ENCODE measurements at regions not wholly inside any gene's neighbourhood (a gene's known extent, or its start where the extent isn't known, plus 50 kb on each side); places are given as distances from the start of the nearest gene placed in this dataset.

DNA sequence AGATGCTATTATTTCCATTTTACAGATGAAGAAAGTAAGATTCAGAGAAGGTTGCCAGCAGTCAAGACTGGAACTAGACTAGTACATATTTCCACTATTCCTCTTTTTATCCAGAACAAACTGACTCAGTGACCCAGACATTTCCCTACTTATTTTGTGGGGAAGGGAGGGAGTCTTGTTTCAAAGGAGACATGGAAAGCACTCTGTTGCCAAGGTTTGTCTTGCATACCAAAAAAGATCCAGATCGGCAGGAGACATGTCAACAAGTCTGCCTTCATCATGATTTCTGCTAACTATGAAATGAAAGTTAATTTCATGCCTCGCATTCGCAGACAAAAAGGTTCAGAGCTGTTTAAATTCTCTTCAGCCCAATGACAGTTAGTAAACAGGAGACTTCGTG lies 328.3 kb downstream of the DHX15 start:
- no peak for TF ChIP-seq POLR2AphosphoS5 (IDR thresholded peaks at IDR 0.05)
- TF ChIP-seq, protein P1, sequence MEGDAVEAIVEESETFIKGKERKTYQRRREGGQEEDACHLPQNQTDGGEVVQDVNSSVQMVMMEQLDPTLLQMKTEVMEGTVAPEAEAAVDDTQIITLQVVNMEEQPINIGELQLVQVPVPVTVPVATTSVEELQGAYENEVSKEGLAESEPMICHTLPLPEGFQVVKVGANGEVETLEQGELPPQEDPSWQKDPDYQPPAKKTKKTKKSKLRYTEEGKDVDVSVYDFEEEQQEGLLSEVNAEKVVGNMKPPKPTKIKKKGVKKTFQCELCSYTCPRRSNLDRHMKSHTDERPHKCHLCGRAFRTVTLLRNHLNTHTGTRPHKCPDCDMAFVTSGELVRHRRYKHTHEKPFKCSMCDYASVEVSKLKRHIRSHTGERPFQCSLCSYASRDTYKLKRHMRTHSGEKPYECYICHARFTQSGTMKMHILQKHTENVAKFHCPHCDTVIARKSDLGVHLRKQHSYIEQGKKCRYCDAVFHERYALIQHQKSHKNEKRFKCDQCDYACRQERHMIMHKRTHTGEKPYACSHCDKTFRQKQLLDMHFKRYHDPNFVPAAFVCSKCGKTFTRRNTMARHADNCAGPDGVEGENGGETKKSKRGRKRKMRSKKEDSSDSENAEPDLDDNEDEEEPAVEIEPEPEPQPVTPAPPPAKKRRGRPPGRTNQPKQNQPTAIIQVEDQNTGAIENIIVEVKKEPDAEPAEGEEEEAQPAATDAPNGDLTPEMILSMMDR (IDR thresholded peaks at IDR 0.05) = no peak
- TF ChIP-seq POLR2A (IDR thresholded peaks at IDR 0.05) = no peak
